ENCODE measurements at regions not wholly inside any gene's neighbourhood (a gene's known extent, or its start where the extent isn't known, plus 50 kb on each side); places are given as distances from the start of the nearest gene placed in this dataset.
A peak's percentile ranks its signal among the peaks of the same experiment; 100 is the strongest.

DNA sequence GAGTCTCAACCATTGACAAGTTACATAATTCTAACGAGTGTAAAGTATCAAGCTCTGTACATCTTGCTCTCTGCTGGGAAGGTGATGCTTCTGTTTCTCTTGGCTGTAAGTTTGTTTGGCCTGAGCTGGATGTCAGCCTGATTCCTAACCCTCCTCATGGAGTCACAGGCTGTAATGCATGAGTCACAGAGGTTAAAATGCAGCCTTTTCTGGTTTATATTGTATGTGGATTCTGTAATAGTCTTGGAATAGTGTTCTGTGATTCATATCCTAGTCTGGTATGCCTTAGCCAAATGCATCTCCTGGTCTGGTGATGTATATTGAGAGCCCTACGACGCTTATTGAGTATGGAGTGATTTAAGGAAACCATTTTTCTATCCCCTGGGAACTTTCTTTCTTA lies 104.5 kb upstream of the FRMD6 start:
- TF ChIP-seq, protein P1, sequence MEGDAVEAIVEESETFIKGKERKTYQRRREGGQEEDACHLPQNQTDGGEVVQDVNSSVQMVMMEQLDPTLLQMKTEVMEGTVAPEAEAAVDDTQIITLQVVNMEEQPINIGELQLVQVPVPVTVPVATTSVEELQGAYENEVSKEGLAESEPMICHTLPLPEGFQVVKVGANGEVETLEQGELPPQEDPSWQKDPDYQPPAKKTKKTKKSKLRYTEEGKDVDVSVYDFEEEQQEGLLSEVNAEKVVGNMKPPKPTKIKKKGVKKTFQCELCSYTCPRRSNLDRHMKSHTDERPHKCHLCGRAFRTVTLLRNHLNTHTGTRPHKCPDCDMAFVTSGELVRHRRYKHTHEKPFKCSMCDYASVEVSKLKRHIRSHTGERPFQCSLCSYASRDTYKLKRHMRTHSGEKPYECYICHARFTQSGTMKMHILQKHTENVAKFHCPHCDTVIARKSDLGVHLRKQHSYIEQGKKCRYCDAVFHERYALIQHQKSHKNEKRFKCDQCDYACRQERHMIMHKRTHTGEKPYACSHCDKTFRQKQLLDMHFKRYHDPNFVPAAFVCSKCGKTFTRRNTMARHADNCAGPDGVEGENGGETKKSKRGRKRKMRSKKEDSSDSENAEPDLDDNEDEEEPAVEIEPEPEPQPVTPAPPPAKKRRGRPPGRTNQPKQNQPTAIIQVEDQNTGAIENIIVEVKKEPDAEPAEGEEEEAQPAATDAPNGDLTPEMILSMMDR (IDR thresholded peaks at IDR 0.05), result no peak
- TF ChIP-seq POLR2AphosphoS5 (IDR thresholded peaks at IDR 0.05), result peak; percentile 27 to 85 (median 58)
- TF ChIP-seq POLR2A (IDR thresholded peaks at IDR 0.05), result no peak
- no peak for TF ChIP-seq EP300 (IDR thresholded peaks at IDR 0.05)
